H1 (cell line): ENCODE measurements at regions not wholly inside any gene's neighbourhood (a gene's known extent, or its start where the extent isn't known, plus 50 kb on each side); places are given as distances from the start of the nearest gene placed in this dataset.

Experiments used
- CHD1 ChIP-seq: IDR thresholded peaks from 2 replicates; pipeline ENCODE4 v1.6.1; 2012; ENCODE audit warnings: low read depth, low read length, improper control_type of control experiment
- NANOG ChIP-seq: IDR thresholded peaks from 2 replicates; pipeline ENCODE4 v1.6.1; 2011; ENCODE audit warnings: low read length, low read depth, mild to moderate bottlenecking, inconsistent platforms; ENCODE audit not compliant: insufficient read depth, poor library complexity, severe bottlenecking
- RAD21 ChIP-seq, 2 experiments: IDR thresholded peaks in 1 of 2; conservative IDR thresholded peaks in 1 of 2; 2 replicates each; pipeline ENCODE4 v1.6.1; 2011; ENCODE audit warnings: low read depth in 2 of 2, low read length in 2 of 2, improper control_type of control experiment in 1 of 2, inconsistent platforms in 1 of 2, mild to moderate bottlenecking in 1 of 2, moderate library complexity in 1 of 2
- RNF2 ChIP-seq: fragments of 200-900, 300-1000 bp; sonication (generic); IDR thresholded peaks from 2 replicates; pipeline ENCODE4 v1.7.1; 2016; ENCODE audit warnings: borderline replicate concordance, low read depth, mild to moderate bottlenecking, antibody characterized with exemption, low read length; ENCODE audit not compliant: poor library complexity, severe bottlenecking; ENCODE audit errors: missing control alignments
- SAP30 ChIP-seq: fragments of 300-600 bp; sonication (generic); IDR thresholded peaks from 2 replicates; pipeline ENCODE4 v1.7.1; 2012; ENCODE audit warnings: low read length, moderate library complexity, mild to moderate bottlenecking, inconsistent platforms; ENCODE audit not compliant: insufficient read depth, insufficient replicate concordance
- TAF7 ChIP-seq: optimal IDR thresholded peaks from 2 replicates; pipeline ENCODE3; 2011; ENCODE audit warnings: low read depth, mild to moderate bottlenecking, inconsistent platforms, low read length, moderate library complexity, borderline replicate concordance
- TEAD4 ChIP-seq: IDR thresholded peaks from 2 replicates; pipeline ENCODE4 v1.6.1; 2012; ENCODE audit warnings: low read depth, low read length, inconsistent platforms, mixed read lengths
- TF ChIP-seq, protein P1 (sequence below): fragments of 300-600 bp; sonication (generic); IDR thresholded peaks from 2 replicates; pipeline ENCODE4 v1.7.1; 2012; ENCODE audit warnings: low read length, moderate library complexity, mild to moderate bottlenecking, inconsistent platforms; ENCODE audit not compliant: insufficient replicate concordance
- TF ChIP-seq, protein P2 (sequence below): IDR thresholded peaks from 2 replicates; pipeline ENCODE4 v1.6.1; 2012; ENCODE audit warnings: low read length, inconsistent platforms

DNA sequence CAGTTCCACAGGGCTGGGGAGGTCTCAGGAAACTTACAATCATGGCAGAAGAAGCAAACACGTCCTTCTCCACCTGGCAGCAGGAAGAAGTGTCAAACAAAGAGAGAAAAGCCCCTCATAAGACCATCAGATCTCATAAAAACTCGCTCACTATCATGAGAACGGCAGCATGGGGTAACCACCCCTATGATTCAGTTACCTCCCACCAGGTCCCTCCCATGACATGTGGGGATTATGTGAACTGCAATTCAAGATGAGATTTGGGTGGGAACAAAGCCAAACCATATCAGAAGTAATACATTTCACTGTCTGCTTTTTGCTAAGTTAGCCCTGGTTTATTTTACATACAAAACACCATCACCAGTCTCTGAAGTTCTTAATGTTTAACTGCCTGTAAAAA lies 68.5 kb downstream of the RBM11 start (continued):
- TF ChIP-seq, protein P1, sequence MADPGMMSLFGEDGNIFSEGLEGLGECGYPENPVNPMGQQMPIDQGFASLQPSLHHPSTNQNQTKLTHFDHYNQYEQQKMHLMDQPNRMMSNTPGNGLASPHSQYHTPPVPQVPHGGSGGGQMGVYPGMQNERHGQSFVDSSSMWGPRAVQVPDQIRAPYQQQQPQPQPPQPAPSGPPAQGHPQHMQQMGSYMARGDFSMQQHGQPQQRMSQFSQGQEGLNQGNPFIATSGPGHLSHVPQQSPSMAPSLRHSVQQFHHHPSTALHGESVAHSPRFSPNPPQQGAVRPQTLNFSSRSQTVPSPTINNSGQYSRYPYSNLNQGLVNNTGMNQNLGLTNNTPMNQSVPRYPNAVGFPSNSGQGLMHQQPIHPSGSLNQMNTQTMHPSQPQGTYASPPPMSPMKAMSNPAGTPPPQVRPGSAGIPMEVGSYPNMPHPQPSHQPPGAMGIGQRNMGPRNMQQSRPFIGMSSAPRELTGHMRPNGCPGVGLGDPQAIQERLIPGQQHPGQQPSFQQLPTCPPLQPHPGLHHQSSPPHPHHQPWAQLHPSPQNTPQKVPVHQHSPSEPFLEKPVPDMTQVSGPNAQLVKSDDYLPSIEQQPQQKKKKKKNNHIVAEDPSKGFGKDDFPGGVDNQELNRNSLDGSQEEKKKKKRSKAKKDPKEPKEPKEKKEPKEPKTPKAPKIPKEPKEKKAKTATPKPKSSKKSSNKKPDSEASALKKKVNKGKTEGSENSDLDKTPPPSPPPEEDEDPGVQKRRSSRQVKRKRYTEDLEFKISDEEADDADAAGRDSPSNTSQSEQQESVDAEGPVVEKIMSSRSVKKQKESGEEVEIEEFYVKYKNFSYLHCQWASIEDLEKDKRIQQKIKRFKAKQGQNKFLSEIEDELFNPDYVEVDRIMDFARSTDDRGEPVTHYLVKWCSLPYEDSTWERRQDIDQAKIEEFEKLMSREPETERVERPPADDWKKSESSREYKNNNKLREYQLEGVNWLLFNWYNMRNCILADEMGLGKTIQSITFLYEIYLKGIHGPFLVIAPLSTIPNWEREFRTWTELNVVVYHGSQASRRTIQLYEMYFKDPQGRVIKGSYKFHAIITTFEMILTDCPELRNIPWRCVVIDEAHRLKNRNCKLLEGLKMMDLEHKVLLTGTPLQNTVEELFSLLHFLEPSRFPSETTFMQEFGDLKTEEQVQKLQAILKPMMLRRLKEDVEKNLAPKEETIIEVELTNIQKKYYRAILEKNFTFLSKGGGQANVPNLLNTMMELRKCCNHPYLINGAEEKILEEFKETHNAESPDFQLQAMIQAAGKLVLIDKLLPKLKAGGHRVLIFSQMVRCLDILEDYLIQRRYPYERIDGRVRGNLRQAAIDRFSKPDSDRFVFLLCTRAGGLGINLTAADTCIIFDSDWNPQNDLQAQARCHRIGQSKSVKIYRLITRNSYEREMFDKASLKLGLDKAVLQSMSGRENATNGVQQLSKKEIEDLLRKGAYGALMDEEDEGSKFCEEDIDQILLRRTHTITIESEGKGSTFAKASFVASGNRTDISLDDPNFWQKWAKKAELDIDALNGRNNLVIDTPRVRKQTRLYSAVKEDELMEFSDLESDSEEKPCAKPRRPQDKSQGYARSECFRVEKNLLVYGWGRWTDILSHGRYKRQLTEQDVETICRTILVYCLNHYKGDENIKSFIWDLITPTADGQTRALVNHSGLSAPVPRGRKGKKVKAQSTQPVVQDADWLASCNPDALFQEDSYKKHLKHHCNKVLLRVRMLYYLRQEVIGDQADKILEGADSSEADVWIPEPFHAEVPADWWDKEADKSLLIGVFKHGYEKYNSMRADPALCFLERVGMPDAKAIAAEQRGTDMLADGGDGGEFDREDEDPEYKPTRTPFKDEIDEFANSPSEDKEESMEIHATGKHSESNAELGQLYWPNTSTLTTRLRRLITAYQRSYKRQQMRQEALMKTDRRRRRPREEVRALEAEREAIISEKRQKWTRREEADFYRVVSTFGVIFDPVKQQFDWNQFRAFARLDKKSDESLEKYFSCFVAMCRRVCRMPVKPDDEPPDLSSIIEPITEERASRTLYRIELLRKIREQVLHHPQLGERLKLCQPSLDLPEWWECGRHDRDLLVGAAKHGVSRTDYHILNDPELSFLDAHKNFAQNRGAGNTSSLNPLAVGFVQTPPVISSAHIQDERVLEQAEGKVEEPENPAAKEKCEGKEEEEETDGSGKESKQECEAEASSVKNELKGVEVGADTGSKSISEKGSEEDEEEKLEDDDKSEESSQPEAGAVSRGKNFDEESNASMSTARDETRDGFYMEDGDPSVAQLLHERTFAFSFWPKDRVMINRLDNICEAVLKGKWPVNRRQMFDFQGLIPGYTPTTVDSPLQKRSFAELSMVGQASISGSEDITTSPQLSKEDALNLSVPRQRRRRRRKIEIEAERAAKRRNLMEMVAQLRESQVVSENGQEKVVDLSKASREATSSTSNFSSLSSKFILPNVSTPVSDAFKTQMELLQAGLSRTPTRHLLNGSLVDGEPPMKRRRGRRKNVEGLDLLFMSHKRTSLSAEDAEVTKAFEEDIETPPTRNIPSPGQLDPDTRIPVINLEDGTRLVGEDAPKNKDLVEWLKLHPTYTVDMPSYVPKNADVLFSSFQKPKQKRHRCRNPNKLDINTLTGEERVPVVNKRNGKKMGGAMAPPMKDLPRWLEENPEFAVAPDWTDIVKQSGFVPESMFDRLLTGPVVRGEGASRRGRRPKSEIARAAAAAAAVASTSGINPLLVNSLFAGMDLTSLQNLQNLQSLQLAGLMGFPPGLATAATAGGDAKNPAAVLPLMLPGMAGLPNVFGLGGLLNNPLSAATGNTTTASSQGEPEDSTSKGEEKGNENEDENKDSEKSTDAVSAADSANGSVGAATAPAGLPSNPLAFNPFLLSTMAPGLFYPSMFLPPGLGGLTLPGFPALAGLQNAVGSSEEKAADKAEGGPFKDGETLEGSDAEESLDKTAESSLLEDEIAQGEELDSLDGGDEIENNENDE, result no peak
- TF ChIP-seq RAD21 (IDR thresholded peaks at IDR 0.05 in 1 of 2, conservative IDR thresholded peaks at IDR 0.05 in 1 of 2; ENCODE audit: low read depth in 2 of 2, low read length in 2 of 2) (no peak), RNF2 (no peak), SAP30 (no peak), TAF7 (no peak), NANOG (no peak), TEAD4 (no peak), CHD1 (no peak)
- TF ChIP-seq, protein P2, sequence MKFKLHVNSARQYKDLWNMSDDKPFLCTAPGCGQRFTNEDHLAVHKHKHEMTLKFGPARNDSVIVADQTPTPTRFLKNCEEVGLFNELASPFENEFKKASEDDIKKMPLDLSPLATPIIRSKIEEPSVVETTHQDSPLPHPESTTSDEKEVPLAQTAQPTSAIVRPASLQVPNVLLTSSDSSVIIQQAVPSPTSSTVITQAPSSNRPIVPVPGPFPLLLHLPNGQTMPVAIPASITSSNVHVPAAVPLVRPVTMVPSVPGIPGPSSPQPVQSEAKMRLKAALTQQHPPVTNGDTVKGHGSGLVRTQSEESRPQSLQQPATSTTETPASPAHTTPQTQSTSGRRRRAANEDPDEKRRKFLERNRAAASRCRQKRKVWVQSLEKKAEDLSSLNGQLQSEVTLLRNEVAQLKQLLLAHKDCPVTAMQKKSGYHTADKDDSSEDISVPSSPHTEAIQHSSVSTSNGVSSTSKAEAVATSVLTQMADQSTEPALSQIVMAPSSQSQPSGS, result no peak
